ENCODE measurements at regions not wholly inside any gene's neighbourhood (a gene's known extent, or its start where the extent isn't known, plus 50 kb on each side); places are given as distances from the start of the nearest gene placed in this dataset.

DNA sequence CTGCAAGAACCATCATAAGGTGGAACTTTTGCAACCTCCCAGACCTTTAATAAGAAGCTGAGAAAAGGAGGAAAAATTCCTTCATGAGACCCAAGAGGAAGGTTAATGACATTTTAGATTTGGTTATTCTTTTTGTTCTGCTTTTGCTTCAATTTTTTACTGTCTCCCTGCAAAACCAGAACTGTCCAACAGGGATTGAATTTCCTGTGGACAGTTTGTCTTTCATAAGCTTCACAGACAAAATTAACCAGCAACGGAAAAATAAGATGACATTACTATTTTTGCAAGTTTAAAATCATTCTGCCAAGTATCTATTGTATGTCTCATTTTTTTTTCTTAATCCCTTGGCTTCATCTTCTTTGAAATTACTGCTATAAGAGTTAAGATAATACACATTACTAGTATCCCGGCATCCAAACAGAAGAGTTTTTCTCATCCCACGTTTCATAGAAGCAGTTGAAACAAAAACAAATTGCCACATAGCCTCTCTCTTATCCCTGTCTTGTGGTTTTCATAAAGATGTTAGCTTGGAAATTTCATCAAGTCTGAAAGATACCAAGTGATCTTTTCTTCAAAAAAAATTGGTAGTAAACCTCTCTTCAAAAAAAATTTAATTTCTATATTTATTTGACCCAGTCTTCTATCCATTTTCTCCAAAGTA lies 465.3 kb upstream of the PTBP2 start (continued):
- TF ChIP-seq, protein P1, sequence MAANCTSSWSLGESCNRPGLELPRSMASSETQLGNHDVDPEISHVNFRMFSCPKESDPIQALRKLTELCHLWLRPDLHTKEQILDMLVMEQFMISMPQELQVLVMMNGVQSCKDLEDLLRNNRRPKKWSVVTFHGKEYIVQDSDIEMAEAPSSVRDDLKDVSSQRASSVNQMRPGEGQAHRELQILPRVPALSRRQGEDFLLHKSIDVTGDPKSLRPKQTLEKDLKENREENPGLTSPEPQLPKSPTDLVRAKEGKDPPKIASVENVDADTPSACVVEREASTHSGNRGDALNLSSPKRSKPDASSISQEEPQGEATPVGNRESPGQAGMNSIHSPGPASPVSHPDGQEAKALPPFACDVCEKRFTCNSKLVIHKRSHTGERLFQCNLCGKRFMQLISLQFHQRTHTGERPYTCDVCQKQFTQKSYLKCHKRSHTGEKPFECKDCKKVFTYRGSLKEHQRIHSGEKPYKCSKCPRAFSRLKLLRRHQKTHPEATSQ (tag by site-specific recombination; IDR thresholded peaks at IDR 0.05): no peak
- TF ChIP-seq ZNF394 (tag by site-specific recombination; IDR thresholded peaks at IDR 0.05; ENCODE audit: borderline replicate concordance): no peak

DNA sequence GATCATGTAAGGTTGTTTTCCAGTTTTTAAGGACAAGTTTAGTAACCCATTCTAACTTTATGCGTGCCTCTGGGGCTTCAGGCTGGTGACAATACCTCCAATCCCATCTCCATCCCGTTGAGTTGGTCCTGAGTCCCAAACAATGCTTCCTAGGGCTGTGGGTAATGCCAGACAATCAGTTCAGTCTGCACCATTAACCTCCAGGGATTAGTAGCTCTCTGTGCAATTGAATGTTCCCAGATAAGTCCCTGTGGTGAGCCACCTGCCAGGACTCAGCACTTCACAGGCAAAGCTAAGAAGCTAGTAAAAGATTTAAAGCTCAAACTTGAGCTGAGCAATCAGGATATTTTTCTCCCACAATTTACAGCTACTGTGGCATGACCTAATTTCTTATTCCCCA lies 462.2 kb upstream of the PTBP2 start:
- POLR2A ChIA-PET: no interaction called here
- Histone ChIP-seq H3K27ac (ENCODE audit: extremely low read depth, low read depth, low read length) (no peak overlapping the region), H3K4me1 (ENCODE audit: control insufficient read depth, insufficient read depth, low read length) (no peaks in the 10 kb centered on the region; the same call in 1 of the 2 replicates), H3K4me3 (ENCODE audit: low read depth, low read length) (no peak overlapping the region), H3K36me3 (ENCODE audit: control insufficient read depth in 2 of 2, insufficient read depth in 1 of 2, low read length in 2 of 2) (no peaks in the 10 kb centered on the region), H3K9me3 (ENCODE audit: control insufficient read depth, insufficient read depth, low read depth, low read length) (no peaks in the 10 kb centered on the region)
- TF ChIP-seq ZNF571 (tag by site-specific recombination; IDR thresholded peaks at IDR 0.05): no peak
- no peak for TF ChIP-seq HOXC10 (CRISPR knock-in tag; IDR thresholded peaks at IDR 0.05)
- TF ChIP-seq KLF10 (tag by site-specific recombination; IDR thresholded peaks at IDR 0.05): no peak
- no peak for TF ChIP-seq SETDB1 (IDR thresholded peaks at IDR 0.05; ENCODE audit: insufficient read length, low read length)
- no peak for TF ChIP-seq GFI1B (tag by site-specific recombination; IDR thresholded peaks at IDR 0.05)
- TF ChIP-seq ZNF792 (tag by site-specific recombination; IDR thresholded peaks at IDR 0.05): no peak
- TF ChIP-seq ZNF530 (tag by site-specific recombination; IDR thresholded peaks at IDR 0.05; ENCODE audit: low read depth): no peak
- CTCF ChIA-PET: no interaction called here

GRCh38 chr1:96281491-96281890 lies 440.1 kb upstream of the PTBP2 start:
- Histone ChIP-seq H3K36me3 (ENCODE audit: control insufficient read depth in 2 of 2, insufficient read depth in 1 of 2, low read length in 2 of 2) (no peaks in the 10 kb centered on the region), H3K4me1 (ENCODE audit: control insufficient read depth, insufficient read depth, low read length) (no peaks in the 10 kb centered on the region), H3K27ac (ENCODE audit: extremely low read depth, low read depth, low read length) (no peak overlapping the region), H3K9me3 (ENCODE audit: control insufficient read depth, insufficient read depth, low read depth, low read length) (no peaks in the 10 kb centered on the region), H3K4me3 (ENCODE audit: low read depth, low read length) (no peak overlapping the region)
- CTCF ChIA-PET: no interaction called here
- POLR2A ChIA-PET: no interaction called here
- TF ChIP-seq ZBTB48 (tag by site-specific recombination; IDR thresholded peaks at IDR 0.05) (no peak), ZNF677 (tag by site-specific recombination; IDR thresholded peaks at IDR 0.05) (no peak), ZNF501 (tag by site-specific recombination; IDR thresholded peaks at IDR 0.05) (no peak), GFI1B (tag by site-specific recombination; IDR thresholded peaks at IDR 0.05) (no peak), ZNF473 (tag by site-specific recombination; IDR thresholded peaks at IDR 0.05) (no peak), ZNF121 (tag by site-specific recombination; IDR thresholded peaks at IDR 0.05) (no peak), ZNF155 (tag by site-specific recombination; IDR thresholded peaks at IDR 0.05) (no peak), ZNF214 (tag by site-specific recombination; IDR thresholded peaks at IDR 0.05; ENCODE audit: borderline replicate concordance) (no peak), ZNF747 (tag by site-specific recombination; IDR thresholded peaks at IDR 0.05) (no peak), ZBTB44 (tag by site-specific recombination; IDR thresholded peaks at IDR 0.05) (no peak), GLIS1 (tag by site-specific recombination; IDR thresholded peaks at IDR 0.05) (no peak), TSHZ1 (tag by site-specific recombination; IDR thresholded peaks at IDR 0.05; ENCODE audit: borderline replicate concordance) (no peak)
- TF ChIP-seq, protein P2, sequence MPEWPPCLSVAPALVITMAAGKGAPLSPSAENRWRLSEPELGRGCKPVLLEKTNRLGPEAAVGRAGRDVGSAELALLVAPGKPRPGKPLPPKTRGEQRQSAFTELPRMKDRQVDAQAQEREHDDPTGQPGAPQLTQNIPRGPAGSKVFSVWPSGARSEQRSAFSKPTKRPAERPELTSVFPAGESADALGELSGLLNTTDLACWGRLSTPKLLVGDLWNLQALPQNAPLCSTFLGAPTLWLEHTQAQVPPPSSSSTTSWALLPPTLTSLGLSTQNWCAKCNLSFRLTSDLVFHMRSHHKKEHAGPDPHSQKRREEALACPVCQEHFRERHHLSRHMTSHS (tag by site-specific recombination; IDR thresholded peaks at IDR 0.05): no peak
- TF ChIP-seq, protein P3, sequence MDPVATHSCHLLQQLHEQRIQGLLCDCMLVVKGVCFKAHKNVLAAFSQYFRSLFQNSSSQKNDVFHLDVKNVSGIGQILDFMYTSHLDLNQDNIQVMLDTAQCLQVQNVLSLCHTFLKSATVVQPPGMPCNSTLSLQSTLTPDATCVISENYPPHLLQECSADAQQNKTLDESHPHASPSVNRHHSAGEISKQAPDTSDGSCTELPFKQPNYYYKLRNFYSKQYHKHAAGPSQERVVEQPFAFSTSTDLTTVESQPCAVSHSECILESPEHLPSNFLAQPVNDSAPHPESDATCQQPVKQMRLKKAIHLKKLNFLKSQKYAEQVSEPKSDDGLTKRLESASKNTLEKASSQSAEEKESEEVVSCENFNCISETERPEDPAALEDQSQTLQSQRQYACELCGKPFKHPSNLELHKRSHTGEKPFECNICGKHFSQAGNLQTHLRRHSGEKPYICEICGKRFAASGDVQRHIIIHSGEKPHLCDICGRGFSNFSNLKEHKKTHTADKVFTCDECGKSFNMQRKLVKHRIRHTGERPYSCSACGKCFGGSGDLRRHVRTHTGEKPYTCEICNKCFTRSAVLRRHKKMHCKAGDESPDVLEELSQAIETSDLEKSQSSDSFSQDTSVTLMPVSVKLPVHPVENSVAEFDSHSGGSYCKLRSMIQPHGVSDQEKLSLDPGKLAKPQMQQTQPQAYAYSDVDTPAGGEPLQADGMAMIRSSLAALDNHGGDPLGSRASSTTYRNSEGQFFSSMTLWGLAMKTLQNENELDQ (tag by site-specific recombination; IDR thresholded peaks at IDR 0.05; ENCODE audit: low read depth): no peak
- TF ChIP-seq, protein P4, sequence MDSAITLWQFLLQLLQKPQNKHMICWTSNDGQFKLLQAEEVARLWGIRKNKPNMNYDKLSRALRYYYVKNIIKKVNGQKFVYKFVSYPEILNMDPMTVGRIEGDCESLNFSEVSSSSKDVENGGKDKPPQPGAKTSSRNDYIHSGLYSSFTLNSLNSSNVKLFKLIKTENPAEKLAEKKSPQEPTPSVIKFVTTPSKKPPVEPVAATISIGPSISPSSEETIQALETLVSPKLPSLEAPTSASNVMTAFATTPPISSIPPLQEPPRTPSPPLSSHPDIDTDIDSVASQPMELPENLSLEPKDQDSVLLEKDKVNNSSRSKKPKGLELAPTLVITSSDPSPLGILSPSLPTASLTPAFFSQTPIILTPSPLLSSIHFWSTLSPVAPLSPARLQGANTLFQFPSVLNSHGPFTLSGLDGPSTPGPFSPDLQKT (IDR thresholded peaks at IDR 0.05; ENCODE audit: borderline replicate concordance, low read depth, low read length): no peak

All from HEK293 (cell line).